BJ (cell line): ENCODE measurements at regions not wholly inside any gene's neighbourhood (a gene's known extent, or its start where the extent isn't known, plus 50 kb on each side); places are given as distances from the start of the nearest gene placed in this dataset.

Source experiments
- CTCF ChIA-PET: fragments of 350-600 bp; formaldehyde crosslinking; extraction: SDS; loops from one replicate; lab custom pipeline; 2021; ENCODE audit warnings: antibody characterized with exemption, inconsistent platforms; lab: Yijun Ruan, JAX
- POLR2A ChIA-PET: fragments of 300-600 bp; sonication (Branson Sonifier 250); formaldehyde crosslinking; extraction: SDS; loops from one replicate; lab custom pipeline; 2021; ENCODE audit warnings: antibody characterized with exemption; lab: Charles Lee
- DNase-seq: peaks from one replicate; pipeline ENCODE4 v3.0.0-alpha.2; 2011; ENCODE audit warnings: low read depth
- H3K27me3 ChIP-seq: 2 replicates; pipeline ENCODE4 v1.6.0; 2011; ENCODE audit warnings: low read length; ENCODE audit not compliant: control insufficient read depth, insufficient read depth
- H3K36me3 ChIP-seq: 2 replicates; pipeline ENCODE4 v1.5.1; 2011; ENCODE audit warnings: low read length; ENCODE audit not compliant: control insufficient read depth, insufficient read depth
- H3K4me3 ChIP-seq: 2 replicates; pipeline ENCODE4 v1.5.1; 2011; ENCODE audit warnings: low read depth, mild to moderate bottlenecking, control low read depth, low read length
- CTCF ChIP-seq: IDR thresholded peaks from 2 replicates; pipeline ENCODE4 v1.5.1; 2011; ENCODE audit warnings: low read depth, mild to moderate bottlenecking, control low read depth, inconsistent platforms, low read length, moderate library complexity; ENCODE audit not compliant: insufficient read depth

GRCh38 chr14:87869619-87870583 lies 123.1 kb downstream of the GALC start:
- peak; percentile 54 for DNase-seq
- Histone ChIP-seq H3K36me3 (no peaks in the 10 kb centered on the region), H3K4me3 (no peak overlapping the region), H3K27me3 (no peaks in the 10 kb centered on the region)
- ChIA-PET POLR2A (no interaction called here), CTCF (interaction anchor here (0.6 kb wide), 1 partner anchor 16 kb away, joined by 3 read pairs; no protein-coding TSS in a partner anchor)
- no peak for TF ChIP-seq CTCF

GRCh38 chr14:87868920-87869319 lies 124.1 kb downstream of the GALC start:
- no peak for DNase-seq
- TF ChIP-seq CTCF, result no peak
- Histone ChIP-seq H3K27me3 (no peaks in the 10 kb centered on the region), H3K4me3 (no peak overlapping the region), H3K36me3 (no peaks in the 10 kb centered on the region)
- ChIA-PET CTCF (no interaction called here), POLR2A (no interaction called here)

- TF ChIP-seq CTCF, result no peak
- H3K4me3 ChIP-seq, result no peak overlapping the region
- no peak for DNase-seq
- no peaks in the 10 kb centered on the region for H3K27me3 ChIP-seq
- H3K36me3 ChIP-seq, result no peaks in the 10 kb centered on the region
- ChIA-PET CTCF (no interaction called here), POLR2A (no interaction called here)
These were observed 126.9 kb downstream of the GALC start for GRCh38 chr14:87866116-87866515.

GRCh38 chr14:87864356-87865270 lies 128.4 kb downstream of the GALC start:
- Histone ChIP-seq H3K36me3 (no peaks in the 10 kb centered on the region), H3K4me3 (no peak overlapping the region), H3K27me3 (no peaks in the 10 kb centered on the region)
- ChIA-PET POLR2A (interaction anchor here (0.6 kb wide), 1 partner anchor 1217 kb away, joined by 3 read pairs; no protein-coding TSS in a partner anchor), CTCF (interaction anchor here (0.6 to 2.7 kb wide), 2 partner anchors 14 to 60 kb away, joined by 3 to 7 read pairs; no protein-coding TSS in a partner anchor)
- no peak for TF ChIP-seq CTCF
- DNase-seq, result no peak

GRCh38 chr14:87863047-87863446 lies 129.9 kb downstream of the GALC start:
- H3K36me3 ChIP-seq, result no peaks in the 10 kb centered on the region
- CTCF ChIA-PET, result interaction anchor here (2.7 kb wide), 1 partner anchor 58 kb away, joined by 7 read pairs; no protein-coding TSS in a partner anchor
- POLR2A ChIA-PET, result no interaction called here
- no peaks in the 10 kb centered on the region for H3K27me3 ChIP-seq
- no peak overlapping the region for H3K4me3 ChIP-seq
- DNase-seq, result no peak
- TF ChIP-seq CTCF, result no peak
